HL-60/S4 treated with retinoic acid at 250 ng/mL for 4 days and 3 days (cell line): ENCODE measurements at regions not wholly inside any gene's neighbourhood (a gene's known extent, or its start where the extent isn't known, plus 50 kb on each side); places are given as distances from the start of the nearest gene placed in this dataset.

ENCODE experiments used
- in situ Hi-C: fragments of 300-500 bp; cut with MboI; formaldehyde crosslinking; loops from 2 replicates; pipeline ENCODE4 v1.7.0; 2022; ENCODE audit warnings: low sequenced_read_pairs

- in situ Hi-C loops = no loop called here
Measured at GRCh38 chr5:100479079-100479688, 56.0 kb upstream of the FAM174A start.

GRCh38 chr5:100472091-100472490 lies 63.1 kb upstream of the FAM174A start:
- in situ Hi-C loops = no loop called here

- in situ Hi-C loops = no loop called here
Measured at GRCh38 chr5:100469767-100470166, 65.4 kb upstream of the FAM174A start.

- in situ Hi-C loops = no loop called here
Measured at GRCh38 chr5:100464418-100464817, 70.8 kb upstream of the FAM174A start.

GRCh38 chr5:100456615-100457014 lies 78.6 kb upstream of the FAM174A start:
- in situ Hi-C loops = no loop called here

GRCh38 chr5:100452126-100452525 lies 83.0 kb upstream of the FAM174A start:
- in situ Hi-C loops = no loop called here

- in situ Hi-C loops = no loop called here
Measured at GRCh38 chr5:100448111-100448528, 87.1 kb upstream of the FAM174A start.

GRCh38 chr5:100446879-100447430 lies 88.2 kb upstream of the FAM174A start:
- in situ Hi-C loops = no loop called here

GRCh38 chr5:100444961-100445360 lies 90.2 kb upstream of the FAM174A start:
- in situ Hi-C loops = no loop called here

GRCh38 chr5:100434815-100435214 lies 100.4 kb upstream of the FAM174A start:
- in situ Hi-C loops = no loop called here

- in situ Hi-C loops = no loop called here
Measured at GRCh38 chr5:100432741-100433140, 102.4 kb upstream of the FAM174A start.

GRCh38 chr5:100430268-100431195 lies 104.6 kb upstream of the FAM174A start:
- in situ Hi-C loops = no loop called here

- in situ Hi-C loops = no loop called here
Measured at GRCh38 chr5:100424787-100425186, 110.4 kb upstream of the FAM174A start.

- in situ Hi-C loops = no loop called here
Measured at GRCh38 chr5:100424017-100424416, 111.2 kb upstream of the FAM174A start.

GRCh38 chr5:100423330-100423729 lies 111.8 kb upstream of the FAM174A start:
- in situ Hi-C loops = no loop called here

GRCh38 chr5:100421360-100421759 lies 113.8 kb upstream of the FAM174A start:
- in situ Hi-C loops = no loop called here

GRCh38 chr5:100418231-100418630 lies 116.9 kb upstream of the FAM174A start:
- in situ Hi-C loops = no loop called here

GRCh38 chr5:100409660-100410151 lies 125.5 kb upstream of the FAM174A start:
- in situ Hi-C loops = no loop called here

GRCh38 chr5:100407053-100407452 lies 128.1 kb upstream of the FAM174A start:
- in situ Hi-C loops = no loop called here

- in situ Hi-C loops = no loop called here
Measured at GRCh38 chr5:100406640-100407039, 128.5 kb upstream of the FAM174A start.

- in situ Hi-C loops = no loop called here
Measured at GRCh38 chr5:100402071-100402470, 133.1 kb upstream of the FAM174A start.

- in situ Hi-C loops = no loop called here
Measured at GRCh38 chr5:100401149-100401548, 134.0 kb upstream of the FAM174A start.
